HG02763 (cell line): ENCODE measurements at regions not wholly inside any gene's neighbourhood (a gene's known extent, or its start where the extent isn't known, plus 50 kb on each side); places are given as distances from the start of the nearest gene placed in this dataset.

Experiments
- ATAC-seq: cut with Tn5 transposase; IDR thresholded peaks from one replicate; pipeline ENCODE4 v1.9.1; 2021; ENCODE audit warnings: mild to moderate bottlenecking, moderate library complexity; ENCODE audit not compliant: unreplicated experiment

DNA sequence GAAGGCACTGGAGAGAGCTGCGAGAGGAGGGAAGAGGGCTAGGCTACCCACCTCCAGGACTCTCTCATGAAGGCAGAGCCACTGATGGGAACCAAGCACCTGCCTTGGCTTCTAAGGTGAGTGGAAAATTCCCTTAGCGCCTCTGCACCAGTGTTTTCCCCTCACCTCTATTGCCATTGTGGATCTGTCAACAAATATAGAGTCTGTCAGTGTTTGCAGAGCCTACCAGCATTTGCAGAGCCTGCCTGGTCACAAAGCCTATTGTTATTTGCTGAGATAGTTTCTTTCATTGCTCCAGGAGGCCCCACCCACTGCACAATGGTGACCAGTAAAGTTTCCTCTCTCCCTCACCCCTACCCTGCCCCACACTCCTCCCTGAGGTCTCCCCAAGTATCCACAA lies 141.9 kb downstream of the MRPL14 start:
- ATAC-seq: no peak

DNA sequence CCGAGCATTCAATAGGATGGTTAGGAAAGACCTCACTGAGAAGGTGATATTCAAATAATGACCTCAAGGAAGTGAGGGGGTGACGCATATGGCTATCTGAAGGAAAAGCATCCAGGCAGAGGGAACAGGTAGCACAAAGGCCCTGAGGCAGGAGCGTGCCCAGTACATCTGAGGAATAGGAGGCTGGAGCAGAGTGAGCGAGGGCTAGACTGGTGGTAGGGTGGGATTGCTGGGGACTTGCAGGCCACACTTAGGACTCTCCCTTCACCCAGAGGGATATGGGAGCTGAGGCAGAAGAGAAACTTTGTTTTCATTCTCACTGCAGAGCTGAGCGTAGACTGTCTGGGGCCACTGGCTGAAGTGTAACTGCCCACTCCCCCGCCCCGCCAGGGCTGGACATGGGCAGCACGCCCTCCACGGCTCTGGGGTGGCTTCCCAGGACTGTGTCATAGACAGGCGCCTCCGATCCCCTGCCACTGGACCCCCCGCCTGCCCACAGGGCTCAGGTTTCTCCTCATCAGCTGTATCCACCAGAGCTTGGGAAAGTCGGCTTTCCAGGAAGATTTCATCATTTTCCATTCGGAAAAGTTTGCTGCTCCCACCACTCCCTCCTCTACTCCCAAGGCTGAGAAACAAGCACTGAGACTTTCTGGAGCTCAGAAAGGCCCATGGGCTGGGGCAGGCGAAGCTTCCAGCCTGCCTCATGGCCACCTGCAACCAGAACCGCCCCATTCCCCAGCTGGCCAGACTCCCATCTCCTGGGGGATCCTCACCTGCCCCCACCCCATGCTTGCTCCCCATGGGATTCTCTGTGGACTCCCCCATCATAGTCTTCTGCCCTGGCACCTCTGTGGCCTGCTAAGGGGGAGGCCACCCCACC lies 142.6 kb downstream of the MRPL14 start:
- ATAC-seq: no peak

DNA sequence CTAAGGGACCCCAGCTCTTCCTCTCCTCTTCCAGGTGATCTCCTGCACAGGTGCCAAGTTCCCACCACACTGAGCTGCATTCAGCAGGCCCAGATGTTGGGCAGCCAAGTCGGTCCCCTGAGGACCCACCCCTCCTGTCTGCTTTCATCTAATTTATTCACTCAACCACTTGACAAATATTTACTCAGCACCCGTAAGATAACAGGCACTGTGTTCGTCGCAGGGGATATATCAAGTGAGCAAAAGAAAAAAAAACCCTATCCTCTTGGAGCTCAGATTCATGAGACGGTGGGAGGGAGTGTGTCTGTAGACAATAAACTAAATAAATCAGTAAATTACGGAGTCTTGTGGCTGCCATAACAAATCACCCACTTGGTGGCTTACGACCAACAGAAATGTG lies 143.6 kb downstream of the MRPL14 start:
- ATAC-seq: no peak

DNA sequence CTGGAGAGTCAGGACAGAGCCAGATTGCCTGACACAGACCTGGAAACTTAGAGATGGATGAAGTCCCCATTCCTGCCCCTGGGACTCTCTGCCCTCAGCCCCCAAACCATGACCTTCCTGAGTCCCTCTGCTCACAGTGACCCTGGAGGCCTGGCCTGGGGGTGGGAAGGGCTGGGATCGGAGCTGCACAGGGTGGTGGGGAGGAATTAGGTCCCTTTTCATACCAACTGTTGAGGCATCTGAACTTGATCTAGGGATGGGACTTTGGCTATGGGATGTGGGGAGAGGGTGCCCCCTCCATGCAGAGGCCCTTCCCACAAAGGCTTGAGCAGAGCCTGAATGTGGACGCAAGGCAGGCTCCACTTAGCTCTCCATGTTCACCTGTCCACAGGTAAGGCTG lies 144.1 kb downstream of the MRPL14 start:
- ATAC-seq: no peak

DNA sequence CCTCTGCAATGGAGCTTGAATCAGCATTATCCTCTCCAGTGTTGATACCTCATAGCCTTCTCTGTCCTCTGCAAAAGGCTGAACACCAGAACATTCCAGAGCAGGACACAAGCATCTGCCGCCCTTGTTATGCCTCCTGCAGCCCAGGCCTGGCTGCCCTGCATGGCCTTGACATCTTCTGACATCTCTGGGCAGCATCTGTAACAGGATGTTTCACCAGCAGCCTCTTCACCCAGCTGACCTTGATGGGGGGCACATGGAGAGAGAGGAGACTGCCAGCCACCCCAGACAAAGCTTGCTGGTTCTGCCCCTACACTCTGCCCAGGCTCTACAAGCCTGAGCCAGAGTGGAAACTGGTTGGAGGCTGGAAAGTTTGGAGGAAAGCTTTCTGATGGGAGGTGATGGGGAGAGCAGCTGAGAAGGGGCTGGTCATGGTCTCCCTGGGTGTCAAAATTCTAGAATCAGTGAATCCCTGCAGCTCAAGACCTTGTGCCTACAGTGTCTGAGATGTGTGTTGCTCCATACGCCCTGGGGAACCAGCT lies 145.1 kb downstream of the MRPL14 start:
- ATAC-seq: no peak

DNA sequence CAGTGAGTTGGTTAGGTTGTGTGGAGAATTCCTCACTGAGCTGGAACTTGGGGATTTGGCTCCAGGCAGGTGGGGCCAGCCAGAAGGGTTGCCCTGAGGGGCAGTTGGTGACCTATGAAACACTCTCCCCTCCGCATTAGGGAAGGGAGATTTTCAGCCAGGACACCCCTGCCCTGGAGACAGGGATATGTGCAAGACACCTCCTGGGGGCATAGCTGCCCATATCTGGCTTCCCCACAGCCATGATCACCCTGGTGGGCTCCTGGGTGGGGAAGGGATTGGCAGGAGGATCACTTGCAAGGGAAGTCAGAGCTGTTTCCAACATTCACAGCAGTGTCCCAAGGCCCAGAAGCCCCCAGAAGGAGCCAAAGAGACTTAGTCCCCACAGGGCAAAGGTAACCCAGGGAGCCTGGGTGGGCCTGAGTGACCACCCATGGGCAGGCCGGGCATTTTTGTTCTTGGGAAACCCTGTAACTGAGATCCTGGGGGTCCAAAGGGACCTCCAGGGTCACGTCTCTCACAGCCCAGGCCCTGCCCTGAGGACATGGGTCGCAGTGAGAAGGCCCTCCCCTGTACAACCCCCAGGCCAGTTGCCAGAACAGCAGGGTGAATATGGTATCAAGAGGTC lies 145.8 kb downstream of the MRPL14 start:
- ATAC-seq: no peak

DNA sequence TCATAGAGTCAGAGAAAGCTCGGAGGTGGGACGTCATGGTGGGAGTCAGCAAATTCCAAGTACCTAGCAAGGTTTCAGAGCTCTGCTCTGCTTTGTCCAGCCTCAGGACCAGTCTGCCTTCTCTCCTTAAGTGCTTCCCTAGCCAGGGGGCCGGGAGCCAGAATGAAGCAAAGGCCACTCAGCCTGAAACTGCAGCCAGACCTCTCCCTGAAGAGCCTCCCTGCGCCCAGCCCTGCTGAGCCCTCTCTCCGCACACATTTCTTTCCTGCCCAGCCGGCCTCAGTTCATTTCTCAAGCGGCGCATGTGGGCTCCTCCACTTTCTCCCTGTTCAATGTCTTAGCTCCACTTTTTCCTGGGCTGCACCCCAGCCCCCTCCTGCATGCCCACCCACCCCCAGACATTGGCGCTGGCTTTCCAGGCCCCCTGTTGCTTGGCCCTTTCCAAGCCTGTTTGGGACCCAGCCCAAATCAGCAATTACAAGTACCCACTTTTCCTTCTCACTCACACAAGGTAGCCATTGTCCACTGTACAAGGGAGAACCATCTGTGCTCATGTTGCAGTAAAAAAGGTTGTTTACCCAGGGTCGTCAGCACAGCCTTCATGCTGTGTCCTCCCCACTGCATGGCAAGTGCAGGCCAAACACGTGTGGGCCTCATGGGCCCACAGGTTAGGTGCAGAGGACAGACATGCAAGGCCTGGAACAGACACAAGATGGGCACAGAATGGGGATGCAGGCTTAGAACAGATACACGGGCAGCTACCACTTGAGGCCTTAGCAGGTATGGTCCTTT lies 147.1 kb downstream of the MRPL14 start:
- no peak for ATAC-seq

DNA sequence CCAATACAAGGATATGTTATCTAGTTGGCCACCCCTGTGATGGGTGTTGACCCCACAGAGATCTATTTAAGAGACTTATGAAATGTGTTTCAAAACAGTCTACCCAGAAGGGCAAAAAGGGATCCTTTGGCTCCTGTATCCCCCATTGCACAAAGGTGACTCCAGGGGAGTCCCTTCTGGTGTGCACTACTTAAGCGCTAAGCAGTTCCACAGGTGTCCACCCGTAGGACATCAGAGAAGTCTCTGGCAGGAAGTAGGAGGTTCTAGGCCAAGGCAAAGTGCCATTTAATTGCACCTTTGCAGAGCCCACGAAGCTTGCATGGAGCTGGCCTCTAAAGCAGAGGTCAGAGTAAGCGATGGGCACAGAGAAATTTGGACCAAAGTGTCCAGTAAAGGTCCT lies 147.7 kb downstream of the MRPL14 start:
- ATAC-seq: no peak

DNA sequence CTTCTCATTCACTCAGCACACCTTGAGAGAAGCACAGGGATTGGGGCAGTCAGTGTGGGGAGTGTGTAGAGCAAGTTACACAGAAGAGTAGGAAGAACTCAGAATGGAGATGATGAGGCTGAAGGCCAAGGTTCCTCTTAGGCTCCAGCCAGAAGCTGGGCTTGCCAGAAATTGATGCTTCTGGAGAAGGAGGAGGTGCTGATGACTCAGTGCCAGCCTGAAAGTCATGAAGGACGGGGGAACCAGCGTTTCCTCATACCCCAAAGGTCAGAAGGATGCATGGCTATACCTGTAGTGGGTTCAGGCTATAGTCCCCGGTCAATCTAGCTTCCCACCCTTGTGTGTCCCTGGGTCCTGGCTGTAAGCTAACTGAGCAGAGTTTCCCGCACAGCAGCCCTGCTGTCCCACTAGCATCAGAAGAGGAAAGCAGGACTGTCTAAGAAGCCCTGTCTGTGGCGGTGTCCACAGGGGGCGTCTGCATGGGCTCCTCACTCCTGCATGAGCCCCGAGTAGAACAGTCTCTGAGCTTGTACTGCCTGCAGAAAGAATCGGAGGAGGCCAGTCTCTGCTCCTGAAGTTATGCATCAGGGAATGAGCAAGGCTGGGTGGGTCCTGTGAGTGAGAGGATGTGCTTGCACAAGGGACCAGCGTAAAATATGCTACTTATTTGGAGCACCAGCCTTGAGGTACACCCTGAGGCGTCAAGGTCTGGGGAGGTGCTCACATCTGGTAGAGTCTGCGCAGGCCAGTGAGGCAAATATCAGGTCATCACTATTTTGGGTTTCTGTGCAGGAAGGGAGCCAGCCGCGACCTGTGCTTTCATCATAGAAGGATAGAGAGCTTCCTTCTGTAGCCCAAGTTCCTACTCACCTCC lies 148.5 kb downstream of the MRPL14 start:
- no peak for ATAC-seq

DNA sequence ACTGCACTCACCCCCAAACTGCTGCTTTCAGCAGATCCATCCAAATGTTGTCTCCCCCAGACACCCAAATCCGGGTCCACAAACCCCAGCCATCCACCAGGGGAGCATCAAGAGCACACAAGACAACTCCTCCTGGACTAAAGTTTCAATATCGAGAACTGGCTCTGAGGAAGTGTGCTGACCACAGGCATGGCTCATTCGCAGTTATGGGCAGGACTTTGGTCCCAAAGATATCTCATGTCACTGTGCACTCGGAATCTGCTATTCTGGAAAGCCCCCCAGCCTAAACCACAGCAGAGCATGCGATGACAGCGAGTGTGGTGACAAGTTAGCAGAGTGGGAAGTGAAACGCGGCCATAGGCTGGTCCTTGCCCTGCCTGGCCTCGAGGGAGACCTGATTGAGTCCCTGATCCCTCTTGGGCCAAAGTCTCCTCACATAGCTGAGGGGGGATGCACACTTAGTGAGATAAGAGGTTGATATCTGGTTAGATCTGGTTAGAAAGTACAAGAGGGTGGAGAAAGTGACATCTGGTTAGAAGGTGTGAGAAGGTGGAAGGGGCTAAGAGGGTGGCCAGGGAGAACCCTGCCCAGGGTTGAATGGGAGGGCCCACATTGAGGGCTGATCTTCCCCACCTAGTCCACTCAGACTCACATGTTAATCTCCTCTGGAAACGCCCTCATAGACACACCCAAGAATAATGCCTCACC lies 149.7 kb downstream of the MRPL14 start:
- ATAC-seq: peak; percentile 77

DNA sequence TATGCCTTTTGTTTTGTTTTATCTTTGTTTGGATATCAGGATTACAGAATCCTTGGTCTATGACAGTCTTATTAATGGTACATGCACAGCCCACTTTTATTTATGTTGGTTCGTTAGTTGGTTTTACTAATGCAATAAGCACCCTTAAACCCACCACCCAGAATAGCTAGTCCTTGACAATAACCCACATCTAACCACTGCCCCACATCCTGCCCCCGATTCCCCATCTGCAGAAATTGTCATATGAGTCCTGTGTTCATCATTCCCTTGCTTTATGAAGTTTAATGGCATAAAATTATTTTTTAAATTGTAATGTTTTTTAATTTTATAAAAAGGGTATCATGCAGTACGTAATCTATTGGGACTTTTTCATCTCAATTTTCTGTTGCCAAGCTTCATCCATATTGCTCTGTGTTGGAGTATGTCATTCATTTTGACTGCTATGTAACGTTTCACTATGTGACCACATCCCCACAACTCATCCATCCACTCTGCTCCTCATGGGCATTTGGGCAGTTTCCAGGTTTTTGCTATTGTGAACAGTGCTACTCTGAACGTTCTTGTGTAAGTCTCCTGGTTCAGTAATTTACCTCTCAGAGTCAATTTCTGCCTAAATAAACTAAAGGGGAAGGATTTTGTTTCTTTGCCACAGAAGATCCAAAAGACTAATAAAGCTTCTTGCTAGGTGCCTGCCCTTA lies 150.4 kb downstream of the MRPL14 start:
- ATAC-seq: no peak

DNA sequence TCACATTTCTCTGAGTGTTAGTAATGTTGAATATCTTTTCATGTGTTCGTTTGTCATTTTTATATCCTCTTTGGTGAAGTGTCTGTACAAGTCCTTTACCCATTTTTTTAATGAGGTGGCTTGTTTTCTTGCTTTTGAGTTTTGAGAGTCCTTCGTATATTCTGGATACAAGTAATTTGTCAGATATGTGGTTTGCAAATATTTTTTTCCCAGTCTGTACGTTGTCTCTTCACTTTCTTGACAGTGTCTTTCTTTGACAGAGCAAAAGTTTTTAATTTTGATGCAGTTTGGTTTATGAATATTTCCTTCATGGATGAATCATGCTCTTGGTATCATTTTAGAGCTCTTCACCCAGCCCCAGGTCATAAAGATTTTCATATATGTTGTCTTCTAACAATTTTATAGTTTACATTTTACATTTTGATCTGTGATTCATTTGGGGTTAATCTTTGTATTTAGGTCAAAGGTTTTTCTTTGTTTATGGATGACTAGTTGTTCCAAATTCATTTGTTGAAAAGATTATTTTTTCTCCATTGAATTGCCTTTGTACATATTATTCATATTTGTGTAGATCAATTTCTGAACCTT lies 152.5 kb downstream of the MRPL14 start:
- no peak for ATAC-seq

DNA sequence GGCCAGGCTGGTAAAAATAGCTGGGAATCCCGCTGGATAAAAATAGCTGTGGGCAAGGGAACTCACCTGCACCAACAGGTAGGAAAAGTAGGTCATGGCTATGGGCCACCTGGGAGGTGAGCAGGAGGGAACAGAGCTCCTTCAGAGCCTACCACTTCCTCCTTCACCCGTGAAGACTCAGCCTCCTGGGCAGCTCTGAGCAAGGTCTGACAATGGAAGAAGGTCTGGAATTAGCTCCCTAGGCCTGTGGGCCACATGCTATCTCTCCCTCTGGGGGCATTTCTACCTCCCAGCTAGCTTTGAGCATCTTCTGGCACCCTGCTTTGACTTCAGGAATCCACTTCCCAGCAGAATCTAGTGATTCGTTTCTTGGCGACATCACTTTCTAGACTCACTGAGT lies 153.9 kb downstream of the MRPL14 start:
- ATAC-seq: no peak

DNA sequence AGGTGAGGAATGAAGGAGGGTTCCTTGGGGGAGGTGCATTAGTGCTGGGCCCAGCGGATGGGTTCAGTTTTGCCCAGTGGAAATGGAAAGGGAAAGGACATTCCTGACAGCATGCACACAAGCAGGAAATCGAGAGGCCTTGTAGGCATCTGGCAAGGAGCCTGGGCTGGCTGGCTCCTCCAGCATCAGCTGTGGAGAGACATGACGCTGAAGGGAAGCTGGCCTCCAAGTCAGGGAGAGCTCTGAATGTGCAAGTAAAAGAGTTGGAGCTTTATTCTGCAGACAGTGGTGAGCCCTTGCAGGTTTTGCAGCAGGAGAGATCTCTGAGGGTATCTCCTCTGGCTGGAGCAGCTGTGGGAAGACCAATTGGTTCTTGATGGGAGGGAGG lies 154.3 kb downstream of the MRPL14 start:
- no peak for ATAC-seq

DNA sequence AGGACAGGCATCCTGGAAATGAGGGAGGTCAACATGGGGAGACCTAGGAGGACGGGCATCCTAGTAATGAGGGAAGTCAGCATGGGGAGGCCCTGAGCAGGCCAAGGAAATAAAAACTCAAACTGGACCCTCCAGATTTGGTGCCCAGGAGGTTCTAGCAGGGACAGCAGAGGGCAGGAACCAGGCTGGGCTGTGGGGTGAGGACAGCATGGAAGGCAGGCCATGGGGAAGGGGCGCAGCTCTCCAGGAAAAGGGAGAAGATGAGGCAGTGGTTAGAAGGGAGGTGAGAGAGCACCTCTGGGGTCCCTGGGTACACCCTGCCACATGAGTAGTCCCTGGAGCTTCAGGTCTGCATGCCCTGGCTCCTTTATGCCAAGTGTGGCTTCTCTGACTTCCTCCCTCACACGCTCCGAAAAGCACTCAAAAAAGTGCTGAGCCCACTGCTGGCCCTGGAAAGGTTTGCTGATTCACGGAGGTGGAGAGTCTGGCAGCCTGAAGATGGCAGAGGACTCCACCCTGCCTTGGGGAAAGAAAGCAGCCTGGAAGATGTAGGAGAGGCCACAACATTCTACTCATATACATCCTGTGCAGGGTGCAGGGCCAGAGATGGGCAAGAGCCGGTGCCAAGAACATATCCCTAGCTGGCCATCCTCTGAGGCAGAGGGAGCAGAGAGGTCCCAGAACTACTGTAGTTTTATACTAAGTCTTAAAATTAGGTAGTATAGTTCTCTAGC lies 154.9 kb downstream of the MRPL14 start:
- ATAC-seq: no peak

DNA sequence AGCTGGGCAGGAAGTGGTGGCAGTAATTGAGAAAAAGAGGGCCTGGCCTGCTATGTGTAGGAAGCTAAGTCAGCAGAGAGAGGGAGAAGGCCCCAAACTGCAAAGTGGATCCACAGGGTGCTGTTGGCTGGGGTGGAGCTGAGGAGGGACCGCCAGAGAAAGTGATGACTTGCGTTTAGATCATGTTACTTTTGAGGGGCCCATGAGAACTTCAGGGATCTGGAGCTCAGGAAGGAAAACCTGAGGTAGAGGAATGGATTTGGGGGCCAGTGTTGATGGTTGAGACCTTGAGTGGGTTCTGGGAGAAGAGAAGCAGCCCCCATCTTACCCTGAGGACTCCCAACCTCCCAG lies 155.5 kb downstream of the MRPL14 start:
- ATAC-seq: no peak

DNA sequence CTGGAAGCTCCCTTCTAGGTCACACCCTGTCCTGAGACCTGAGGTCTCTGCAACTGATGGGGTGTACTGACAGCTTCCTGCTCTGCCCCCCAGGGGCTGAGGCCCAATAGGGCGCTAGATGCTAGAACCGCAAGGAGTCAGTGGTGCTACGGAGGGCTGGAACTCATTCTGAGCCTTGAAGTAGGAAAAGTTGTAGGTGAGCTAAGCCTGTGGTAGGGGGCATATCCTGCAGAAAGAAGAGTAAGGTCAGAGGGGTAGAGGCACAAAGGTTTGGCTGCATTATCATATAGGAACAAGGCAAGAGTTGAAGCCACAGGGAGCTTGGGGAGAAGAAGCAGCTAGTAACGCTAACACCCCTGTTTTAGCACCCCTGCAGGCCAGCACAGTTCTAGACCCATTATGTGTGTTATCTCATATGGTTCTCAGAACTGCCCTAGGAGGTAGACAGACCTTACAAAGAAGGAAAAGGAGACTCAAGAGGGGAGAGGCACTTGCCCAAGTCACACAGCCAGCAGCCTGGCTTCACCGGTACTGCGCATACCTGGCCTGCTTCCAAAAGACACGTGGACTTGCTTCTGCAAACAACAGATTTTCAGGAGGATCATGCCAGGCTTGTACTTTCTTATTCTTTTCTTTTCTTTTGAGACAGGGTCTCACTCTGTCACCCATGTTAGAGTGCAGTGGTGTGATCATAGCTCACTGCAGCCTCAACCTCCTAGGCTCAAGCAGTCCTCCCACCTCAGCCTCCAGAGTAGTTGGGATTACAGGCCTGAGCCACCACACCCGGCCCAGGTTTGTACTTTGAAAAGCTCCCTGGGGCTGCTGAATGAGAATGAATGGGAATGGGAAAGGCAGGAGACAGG lies 156.1 kb downstream of the MRPL14 start:
- ATAC-seq: no peak
